ENCODE measurements at regions not wholly inside any gene's neighbourhood (a gene's known extent, or its start where the extent isn't known, plus 50 kb on each side); places are given as distances from the start of the nearest gene placed in this dataset.
"Not testable (repeated sequence)": the region's sequence is repeated elsewhere in the genome, so short reads cannot be mapped to it uniquely, and the experiment has no call there.

DNA sequence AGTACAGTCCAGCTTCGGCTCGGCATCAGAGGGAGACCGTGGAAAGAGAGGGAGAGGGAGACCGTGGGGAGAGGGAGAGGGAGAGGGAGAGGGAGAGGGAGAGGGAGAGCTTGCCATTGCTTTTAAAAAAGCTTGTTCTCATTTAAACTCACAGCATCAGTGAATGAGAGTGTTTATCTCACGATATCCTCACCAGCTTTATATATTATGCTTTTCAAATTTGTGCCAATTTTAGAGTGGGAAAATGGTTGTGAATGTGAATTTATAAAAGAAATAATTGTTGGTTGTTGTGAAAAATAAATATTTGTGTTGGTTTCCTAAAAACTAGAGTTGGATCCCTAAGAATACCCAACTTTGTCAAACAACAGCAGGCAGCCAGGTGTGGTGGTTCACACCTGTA, 170.1 kb downstream of the NRN1 start:
- DNase-seq, result not testable (repeated sequence)

DNA sequence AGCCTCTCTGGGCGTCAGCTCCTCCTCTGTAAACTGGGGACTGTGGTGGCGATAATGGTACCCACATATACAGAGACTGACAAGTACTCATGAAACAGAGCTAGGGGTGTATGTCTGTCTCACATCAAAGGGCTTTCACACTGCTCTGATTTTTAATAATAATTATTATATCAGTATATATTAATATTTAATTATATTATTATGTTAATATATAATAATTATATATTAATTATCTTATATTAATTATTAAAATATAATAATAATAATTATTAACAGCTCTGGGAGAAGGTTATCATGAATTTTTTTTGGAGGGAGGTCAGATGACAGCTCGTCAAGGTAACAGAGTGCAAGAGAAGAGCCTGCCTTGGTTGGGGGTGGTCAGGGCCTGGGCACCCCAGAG, 173.6 kb downstream of the NRN1 start:
- DNase-seq, result no peak

DNA sequence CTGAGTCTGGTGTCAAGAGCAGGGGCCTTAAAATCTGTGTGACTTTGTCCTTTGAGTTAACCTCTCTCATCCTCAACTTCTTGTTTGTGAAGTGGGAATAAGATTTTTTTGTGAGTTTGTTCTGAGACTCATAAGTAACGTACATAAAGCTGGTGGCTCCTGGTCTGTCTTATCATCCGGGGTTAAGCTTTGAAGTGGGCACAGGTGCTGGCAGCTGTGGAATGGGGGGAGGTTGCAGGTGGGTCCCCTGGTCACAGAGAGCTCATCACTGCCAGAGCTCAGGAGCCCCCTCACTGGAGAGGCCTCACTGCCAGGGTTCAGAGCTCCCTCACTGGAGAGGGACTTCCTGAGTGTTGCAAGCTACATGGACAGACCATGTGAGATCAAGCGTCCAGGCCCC, 174.1 kb downstream of the NRN1 start:
- no peak for DNase-seq

DNA sequence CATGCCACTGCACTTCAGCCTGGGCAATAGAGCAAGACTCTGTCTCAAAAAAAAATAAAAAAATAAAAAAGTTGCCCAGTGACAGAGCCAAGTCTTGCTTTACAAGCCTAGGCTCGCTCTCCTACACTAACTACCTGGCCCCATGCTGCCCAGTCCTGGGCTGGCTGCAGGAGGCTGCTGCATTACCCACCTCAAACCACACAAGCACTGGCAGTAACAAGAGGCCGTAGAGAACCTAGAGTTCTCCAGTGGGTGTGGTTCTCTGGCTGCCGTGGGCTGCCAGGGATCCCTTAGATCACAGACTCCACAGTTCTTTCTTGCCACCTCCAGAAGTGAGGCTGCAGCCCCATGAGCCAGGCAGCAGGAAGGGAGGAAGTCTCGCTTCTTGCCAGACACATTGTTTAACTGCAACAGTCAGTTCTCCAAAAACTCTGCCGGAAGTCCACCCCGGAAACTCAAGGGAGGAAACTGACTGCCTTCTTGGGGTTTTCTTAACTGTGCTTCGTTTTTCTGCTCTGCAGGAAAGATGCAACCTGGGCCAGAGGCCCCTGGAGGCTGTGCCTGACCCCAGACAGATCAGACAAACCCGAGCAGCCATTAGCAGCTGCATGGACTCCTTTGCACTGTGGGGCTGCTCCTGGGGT, 175.4 kb downstream of the NRN1 start:
- not testable (repeated sequence) for DNase-seq

DNA sequence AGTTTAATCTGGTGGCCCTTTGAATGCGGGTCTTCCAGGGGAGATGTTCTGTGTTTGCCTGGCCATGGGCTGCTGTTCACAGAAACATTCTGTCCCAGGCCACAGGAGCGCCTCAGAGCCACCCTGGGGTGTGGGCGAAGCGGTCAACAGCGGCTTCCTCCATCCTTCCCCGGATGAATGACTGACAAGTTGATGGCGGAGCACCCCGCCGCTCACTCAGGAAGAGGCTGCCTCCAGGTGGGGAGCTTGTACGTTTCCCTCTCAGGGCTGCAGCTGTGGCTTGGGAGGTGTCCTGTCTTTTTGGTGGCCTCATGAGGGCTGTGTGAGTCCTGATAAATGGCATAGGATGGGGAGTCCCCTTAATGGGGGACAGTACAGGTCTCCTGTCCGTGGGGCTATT, 178.4 kb downstream of the NRN1 start:
- DNase-seq, result no peak

DNA sequence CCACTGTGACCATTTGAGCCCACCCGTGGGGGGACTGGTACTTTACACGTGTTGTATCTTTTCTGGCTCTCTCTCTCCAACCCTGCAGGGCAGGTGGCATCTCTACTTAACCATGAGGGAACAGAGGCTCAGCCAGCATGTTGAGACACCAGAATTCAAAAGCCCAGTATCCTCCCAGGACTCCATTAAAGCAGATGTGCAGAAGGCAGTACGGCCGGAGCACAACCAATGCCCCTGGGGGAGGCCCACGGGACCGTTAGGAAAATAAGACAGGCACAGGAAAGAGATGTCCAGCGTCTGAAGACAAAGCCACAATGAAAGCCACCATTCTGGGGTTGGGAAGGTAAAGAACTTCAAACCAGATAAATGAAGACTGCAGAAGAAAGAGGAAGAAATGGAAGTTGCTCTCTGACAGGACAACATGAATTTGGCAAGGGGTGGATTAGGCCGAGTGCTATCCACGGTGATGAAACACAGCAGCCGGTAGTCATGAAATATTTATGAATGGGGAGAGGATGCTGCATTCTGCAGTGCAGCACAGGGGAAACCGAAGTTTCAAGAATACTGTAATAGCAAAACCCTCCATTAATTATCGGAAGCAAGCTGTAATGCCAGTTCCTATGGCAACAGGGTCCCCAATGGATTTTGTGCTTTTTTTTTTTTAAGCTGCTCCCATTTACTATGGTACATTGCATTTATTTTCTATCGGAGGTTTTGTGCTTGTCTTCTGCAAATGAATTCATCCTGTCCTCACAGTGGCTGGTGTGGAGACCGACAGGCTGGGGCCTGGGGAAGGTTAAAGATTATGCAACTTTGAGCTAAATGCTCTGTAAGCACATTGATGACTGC, 179.4 kb downstream of the NRN1 start:
- no peak for DNase-seq

DNA sequence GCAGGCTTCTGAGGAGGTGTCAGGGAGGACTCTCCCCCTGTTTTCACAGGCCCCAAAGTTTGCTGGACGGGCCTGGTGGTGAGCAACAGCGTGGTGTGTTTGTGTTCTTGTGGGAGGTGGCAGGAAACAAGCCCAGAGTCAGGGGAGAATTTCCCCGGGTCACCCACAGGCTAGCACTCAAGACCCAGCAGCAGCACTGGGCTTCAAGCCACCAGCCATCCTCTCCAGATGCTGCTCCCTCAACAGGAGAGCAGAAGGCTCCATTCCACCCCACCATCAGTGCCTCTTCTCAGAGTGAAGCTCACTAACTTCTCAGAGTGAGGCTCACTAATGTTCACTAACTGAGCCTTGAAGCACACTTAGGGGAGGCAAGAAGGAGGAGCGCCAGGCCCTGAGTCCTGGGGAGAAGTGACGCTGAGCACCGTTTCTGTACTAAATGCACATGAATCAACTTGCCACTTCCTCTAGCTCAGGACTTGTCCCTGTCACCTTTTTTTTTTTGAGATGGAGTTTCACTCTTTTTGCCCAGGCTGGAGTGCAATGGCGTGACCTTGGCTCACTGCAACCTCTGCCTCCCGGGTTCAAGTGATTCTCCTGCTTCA, 182.2 kb downstream of the NRN1 start:
- DNase-seq, result not testable (repeated sequence)

Data from DMS153 (cell line).